Fibroblast of villous mesenchyme (primary cell): ENCODE measurements at regions not wholly inside any gene's neighbourhood (a gene's known extent, or its start where the extent isn't known, plus 50 kb on each side); places are given as distances from the start of the nearest gene placed in this dataset.

Source experiments
- DNase-seq: peaks from one replicate; pipeline ENCODE4 v3.0.0-alpha.2; 2010; ENCODE audit warnings: low read depth
- H3K4me3 ChIP-seq: 2 replicates; pipeline ENCODE4 v1.5.1; 2011; ENCODE audit warnings: low read depth, mild to moderate bottlenecking, low read length
- CTCF ChIP-seq: IDR thresholded peaks from 2 replicates; pipeline ENCODE4 v1.5.1; 2012; ENCODE audit warnings: low read depth, mild to moderate bottlenecking, low read length; ENCODE audit not compliant: insufficient read depth

DNA sequence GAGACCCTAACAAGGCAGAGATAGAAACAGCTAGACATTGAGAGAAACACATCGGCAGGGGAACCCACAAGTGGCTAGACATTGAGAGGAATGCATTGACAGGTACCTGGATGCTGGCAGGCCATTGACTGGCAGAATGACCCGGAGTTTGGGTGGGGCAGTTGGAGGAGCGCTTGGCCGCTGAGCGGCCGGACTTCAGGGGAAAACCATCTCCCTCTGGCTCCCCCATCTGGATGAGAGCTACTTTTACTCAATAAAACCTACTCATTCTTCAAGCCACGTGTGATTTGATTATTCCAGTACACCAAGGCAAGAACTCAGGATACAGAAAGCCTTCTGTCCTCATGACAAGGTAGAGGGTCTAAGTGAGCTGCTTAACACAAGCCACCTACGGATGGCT, 473.4 kb downstream of the SLITRK5 start:
- no peak for DNase-seq
- H3K4me3 ChIP-seq: no peak overlapping the region
- no peak for TF ChIP-seq CTCF

GRCh38 chr13:88153353-88153752, 482.2 kb downstream of the SLITRK5 start:
- no peak for TF ChIP-seq CTCF
- no peak overlapping the region for H3K4me3 ChIP-seq
- no peak for DNase-seq

DNA sequence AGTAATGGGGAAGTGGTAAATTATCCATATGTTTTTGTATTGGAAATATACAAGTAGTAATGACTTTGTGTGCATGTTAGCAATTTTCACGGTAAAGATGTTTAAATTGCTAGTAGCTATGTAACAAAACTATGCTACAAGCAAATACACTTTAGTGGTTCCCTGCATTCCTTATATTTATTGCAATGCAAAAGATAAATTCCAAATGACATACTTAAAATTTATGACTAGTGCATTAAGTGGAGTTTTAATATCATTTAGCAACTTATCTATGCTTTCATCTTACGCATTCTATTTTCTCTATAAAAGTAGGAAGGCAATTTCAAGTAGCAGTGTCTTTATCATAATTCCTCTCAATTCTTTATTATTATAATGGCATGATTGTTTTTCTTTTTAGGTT, 482.8 kb downstream of the SLITRK5 start:
- no peak overlapping the region for H3K4me3 ChIP-seq
- DNase-seq: no peak
- TF ChIP-seq CTCF: no peak

- TF ChIP-seq CTCF: no peak
- DNase-seq: no peak
Observed at GRCh38 chr13:88162076-88162702, 491.0 kb downstream of the SLITRK5 start.

GRCh38 chr13:88176231-88176630, 505.1 kb downstream of the SLITRK5 start:
- H3K4me3 ChIP-seq: no peak overlapping the region
- no peak for DNase-seq
- TF ChIP-seq CTCF: no peak

More at GRCh38 chr13:88162076-88162702, 491.0 kb downstream of the SLITRK5 start:
- H3K4me3 ChIP-seq: no peak overlapping the region

DNA sequence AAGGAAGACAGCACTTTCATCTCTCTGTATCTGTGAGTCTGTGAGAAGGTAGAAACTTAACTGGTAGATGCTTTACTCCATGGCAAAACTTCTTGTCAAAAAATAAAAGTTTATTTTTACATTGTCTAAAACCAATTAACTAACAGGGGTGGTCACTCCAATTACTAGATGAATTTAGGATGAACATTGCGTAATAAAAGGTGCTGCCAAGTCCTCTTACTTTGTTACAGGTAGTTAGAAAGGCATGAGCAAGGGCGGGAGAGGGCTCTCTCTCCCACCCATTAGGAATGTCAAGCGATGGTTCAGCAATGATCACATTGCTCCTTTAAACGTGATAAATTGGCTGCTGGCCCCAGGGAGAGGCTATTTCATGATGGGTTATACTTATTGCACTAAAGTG, 512.3 kb downstream of the SLITRK5 start:
- no peak for TF ChIP-seq CTCF
- no peak overlapping the region for H3K4me3 ChIP-seq
- no peak for DNase-seq

GRCh38 chr13:88188986-88189385, 517.8 kb downstream of the SLITRK5 start:
- no peak overlapping the region for H3K4me3 ChIP-seq
- no peak for DNase-seq
- TF ChIP-seq CTCF: no peak
